SK-N-SH (cell line): ENCODE measurements at regions not wholly inside any gene's neighbourhood (a gene's known extent, or its start where the extent isn't known, plus 50 kb on each side); places are given as distances from the start of the nearest gene placed in this dataset.

ENCODE experiments used
- CHD2 ChIP-seq: fragments of 150-350 bp; IDR thresholded peaks from 2 replicates; pipeline ENCODE4 v1.6.1; 2018; ENCODE audit warnings: low read length; ENCODE audit not compliant: partially characterized antibody
- CTCF ChIP-seq: fragments of 200-600 bp; sonication (generic); IDR thresholded peaks from 2 replicates; pipeline ENCODE4 v1.6.1; 2017; ENCODE audit warnings: antibody characterized with exemption, mild to moderate bottlenecking, moderate library complexity
- EP300 ChIP-seq, 2 experiments: IDR thresholded peaks; 2 replicates each; pipeline versions ENCODE4 v1.4.0 to v1.6.1; 2012; ENCODE audit warnings: borderline replicate concordance in 1 of 2, low read depth in 1 of 2, low read length in 1 of 2
- GABPA ChIP-seq: IDR thresholded peaks from 2 replicates; pipeline ENCODE4 v1.4.0; 2012; ENCODE audit warnings: low read depth, mild to moderate bottlenecking
- MAX ChIP-seq: IDR thresholded peaks from 2 replicates; pipeline ENCODE4 v1.4.0; 2012; ENCODE audit warnings: low read depth
- NFIC ChIP-seq: IDR thresholded peaks from 2 replicates; pipeline ENCODE4 v1.4.0; 2012; ENCODE audit warnings: borderline replicate concordance
- POLR2AphosphoS5 ChIP-seq: IDR thresholded peaks from 2 replicates; pipeline ENCODE4 v1.6.1; 2012; ENCODE audit warnings: low read depth, low read length
- REST ChIP-seq: IDR thresholded peaks from 2 replicates; pipeline ENCODE4 v1.6.1; 2012; ENCODE audit warnings: mild to moderate bottlenecking, low read depth, low read length, moderate library complexity
- SMC3 ChIP-seq: IDR thresholded peaks from 2 replicates; pipeline ENCODE4 v1.6.1; 2012; ENCODE audit warnings: low read depth, low read length, improper control_type of control experiment
- ZBTB33 ChIP-seq: IDR thresholded peaks from 2 replicates; pipeline ENCODE4 v1.4.0; 2012; ENCODE audit warnings: low read depth, borderline replicate concordance

- TF ChIP-seq CTCF (no peak), REST (no peak), SMC3 (no peak), ZBTB33 (no peak), MAX (no peak), CHD2 (no peak), GABPA (no peak), EP300 (IDR thresholded peaks at IDR 0.05; ENCODE audit: borderline replicate concordance in 1 of 2, low read depth in 1 of 2, low read length in 1 of 2) (no peak), POLR2AphosphoS5 (no peak), NFIC (no peak)
Observed at GRCh38 chr5:82991678-82992323, 85.4 kb downstream of the TMEM167A start.
